ENCODE measurements at regions not wholly inside any gene's neighbourhood (a gene's known extent, or its start where the extent isn't known, plus 50 kb on each side); places are given as distances from the start of the nearest gene placed in this dataset.

GRCh38 chr2:122078451-122078850 lies 323.0 kb downstream of the TSN start:
- Mint-ChIP-seq H3K9me3 (peaks cover 0 to 2% (median 0%) of the 10 kb centered on the region in 7 donors), H3K27me3 (ENCODE audit: low read depth in 3 of 3) (peaks cover 0 to 3% (median 0%) of the 10 kb centered on the region in 3 donors), H3K27ac (no peak overlapping the region), H3K4me3 (no peak overlapping the region), H3K4me1 (no peaks in the 10 kb centered on the region), H3K36me3 (no peaks in the 10 kb centered on the region)
- Histone ChIP-seq H2AFZ (ENCODE audit: insufficient read depth, low read depth, low read length, poor library complexity, severe bottlenecking) (no peak overlapping the region), H3K27me3 (ENCODE audit: control insufficient read depth in 2 of 2, insufficient read depth in 2 of 2, low read length in 2 of 2) (no peaks in the 10 kb centered on the region), H3K9me3 (replicated peaks in 1 of 2; ENCODE audit: control insufficient read depth in 1 of 2, insufficient read depth in 1 of 2, low read length in 2 of 2) (no peaks in the 10 kb centered on the region), H3K36me3 (replicated peaks in 1 of 2; ENCODE audit: control insufficient read depth in 1 of 2, insufficient read depth in 2 of 2, low read length in 2 of 2) (no peaks in the 10 kb centered on the region), H3K9ac (ENCODE audit: insufficient read depth, low read length, poor library complexity, severe bottlenecking) (no peak overlapping the region), H3K4me1 (ENCODE audit: control insufficient read depth in 1 of 2, insufficient read depth in 2 of 2, low read length in 2 of 2) (no peaks in the 10 kb centered on the region), H4K20me1 (ENCODE audit: insufficient read depth, low read length) (no peaks in the 10 kb centered on the region), H3K4me2 (replicated peaks; ENCODE audit: extremely low read depth, low read length, poor library complexity, severe bottlenecking) (no peak overlapping the region), H3K4me3 (replicated peaks in 1 of 3; ENCODE audit: low read depth in 2 of 3, low read length in 3 of 3) (no peak overlapping the region), H3K27ac (ENCODE audit: low read depth in 1 of 2, low read length in 2 of 2) (no peak overlapping the region), H3K79me2 (ENCODE audit: insufficient read depth, low read length) (no peaks in the 10 kb centered on the region)
- WGBS (ENCODE audit: insufficient coverage), result 79% methylated on average over 2 of the region's 3 CpGs
- intact Hi-C loops (cut with micrococcal nuclease), result no loop called here
- no peak for TF ChIP-seq CTCF (IDR thresholded peaks at IDR 0.05)
- DNase-seq, result no peak

- Mint-ChIP-seq H3K4me1 (no peaks in the 10 kb centered on the region), H3K36me3 (no peaks in the 10 kb centered on the region)
- WGBS (ENCODE audit: insufficient coverage), result 100% methylated on average over 1 of the region's 3 CpGs
Measured at GRCh38 chr2:122079844-122080243, 324.4 kb downstream of the TSN start.

More at GRCh38 chr2:122079844-122080243, 324.4 kb downstream of the TSN start:
- Histone ChIP-seq H3K9me3 (replicated peaks in 1 of 2; ENCODE audit: control insufficient read depth in 1 of 2, insufficient read depth in 1 of 2, low read length in 2 of 2) (no peaks in the 10 kb centered on the region), H3K36me3 (replicated peaks in 1 of 2; ENCODE audit: control insufficient read depth in 1 of 2, insufficient read depth in 2 of 2, low read length in 2 of 2) (no peaks in the 10 kb centered on the region), H3K79me2 (ENCODE audit: insufficient read depth, low read length) (no peaks in the 10 kb centered on the region), H3K4me3 (replicated peaks in 1 of 3; ENCODE audit: low read depth in 2 of 3, low read length in 3 of 3) (no peak overlapping the region), H3K27ac (ENCODE audit: low read depth in 1 of 2, low read length in 2 of 2) (no peak overlapping the region), H3K4me1 (ENCODE audit: control insufficient read depth in 1 of 2, insufficient read depth in 2 of 2, low read length in 2 of 2) (no peaks in the 10 kb centered on the region), H3K27me3 (ENCODE audit: control insufficient read depth in 2 of 2, insufficient read depth in 2 of 2, low read length in 2 of 2) (no peaks in the 10 kb centered on the region), H2AFZ (ENCODE audit: insufficient read depth, low read depth, low read length, poor library complexity, severe bottlenecking) (no peak overlapping the region), H3K9ac (ENCODE audit: insufficient read depth, low read length, poor library complexity, severe bottlenecking) (no peak overlapping the region), H3K4me2 (replicated peaks; ENCODE audit: extremely low read depth, low read length, poor library complexity, severe bottlenecking) (no peak overlapping the region), H4K20me1 (ENCODE audit: insufficient read depth, low read length) (no peaks in the 10 kb centered on the region)
- no peaks in the 10 kb centered on the region for H3K27me3 Mint-ChIP-seq (ENCODE audit: low read depth in 3 of 3)
- no peak for TF ChIP-seq CTCF (IDR thresholded peaks at IDR 0.05)
- H3K27ac Mint-ChIP-seq, result no peak overlapping the region
- intact Hi-C loops (cut with micrococcal nuclease), result no loop called here
- no peak overlapping the region for H3K4me3 Mint-ChIP-seq
- peaks cover 0 to 2% (median 0%) of the 10 kb centered on the region in 7 donors for H3K9me3 Mint-ChIP-seq
- DNase-seq, result no peak
